Hematopoietic multipotent progenitor cell treated with erythropoietin and hydrocortisone succinate and interleukin-3 and kit ligand, for 8 days (in vitro differentiated cells): ENCODE measurements at regions not wholly inside any gene's neighbourhood (a gene's known extent, or its start where the extent isn't known, plus 50 kb on each side); places are given as distances from the start of the nearest gene placed in this dataset.
"Not testable (repeated sequence)": the region's sequence is repeated elsewhere in the genome, so short reads cannot be mapped to it uniquely, and the experiment has no call there.

Experiments
- DNase-seq: peaks from one replicate; pipeline ENCODE4 v3.0.0-alpha.2; 2015

DNA sequence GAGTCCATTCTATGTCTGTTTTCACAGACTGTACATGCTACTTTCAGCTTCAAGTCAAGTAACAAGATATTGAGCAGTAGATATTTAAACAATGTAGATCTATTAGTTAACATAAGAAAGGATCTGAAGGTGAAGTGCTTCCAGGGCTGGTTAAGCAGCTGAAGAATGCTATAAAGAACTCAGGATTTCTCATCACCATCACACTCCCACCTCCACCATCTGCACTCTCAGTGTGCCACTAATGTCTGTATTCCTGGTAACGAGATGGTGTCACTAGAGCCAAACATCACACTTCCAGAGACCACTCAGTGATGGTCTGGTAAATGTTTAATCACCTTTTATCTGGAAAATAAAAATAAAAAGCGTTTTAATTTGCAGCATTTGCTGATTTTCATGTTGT, 224.0 kb upstream of the FERD3L start:
- DNase-seq: no peak

DNA sequence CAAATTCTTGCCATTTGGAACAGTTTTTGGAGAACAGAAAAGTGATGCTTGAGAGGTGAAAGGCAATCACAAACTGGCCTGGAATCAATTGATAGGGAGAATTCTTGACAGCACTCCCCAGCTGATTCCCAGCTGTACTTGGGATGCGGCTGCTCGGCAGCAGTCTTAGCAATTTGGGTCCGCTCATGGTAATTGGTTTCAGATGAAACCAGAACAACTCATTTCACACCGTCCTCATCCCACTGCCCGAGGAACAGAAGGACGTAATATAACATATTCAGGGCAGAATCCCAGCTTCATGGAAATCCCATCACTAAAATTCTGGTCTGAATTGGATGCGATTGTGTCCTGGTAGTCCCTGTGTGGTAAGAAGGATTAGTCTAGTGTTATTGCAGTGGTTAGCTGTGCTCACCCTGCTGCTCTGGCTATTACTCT, 223.3 kb upstream of the FERD3L start:
- DNase-seq: no peak

DNA sequence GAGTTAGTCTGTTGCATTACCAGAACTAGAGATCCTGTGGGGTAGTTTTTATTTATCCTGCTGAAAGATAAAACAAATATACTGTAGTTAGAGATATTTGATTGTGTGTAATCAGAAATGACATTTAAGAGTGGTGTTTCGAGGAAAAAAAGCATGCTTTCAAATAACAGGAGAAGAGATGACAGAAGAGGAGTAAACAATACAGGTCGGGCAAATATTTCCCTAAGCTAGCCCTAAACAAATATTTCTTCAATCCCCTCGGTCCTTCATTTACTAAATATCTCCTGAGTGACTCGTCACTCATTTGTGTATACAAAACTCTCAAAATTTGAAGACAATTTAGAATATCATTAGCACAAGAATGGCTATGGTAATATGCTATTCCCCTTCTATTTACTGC, 219.7 kb upstream of the FERD3L start:
- no peak for DNase-seq

DNA sequence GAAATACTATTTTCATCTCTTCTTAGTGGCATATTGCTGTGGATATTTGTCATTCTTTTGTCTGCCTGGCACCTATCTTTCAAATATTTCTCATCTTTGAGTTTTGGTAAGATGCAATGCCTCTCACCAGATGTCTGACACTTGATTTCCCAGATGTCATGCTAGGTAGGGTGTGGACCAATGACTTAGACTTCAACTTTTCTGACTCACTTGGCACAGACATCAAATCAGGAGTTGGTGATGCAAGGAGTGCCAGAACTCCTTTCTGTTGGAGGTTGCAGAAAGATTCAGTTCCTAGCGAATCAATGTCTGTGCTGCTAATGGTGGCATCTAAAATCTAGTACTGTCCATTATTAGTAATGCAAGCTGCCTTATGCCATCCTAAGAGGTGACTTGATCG, 216.9 kb upstream of the FERD3L start:
- no peak for DNase-seq

DNA sequence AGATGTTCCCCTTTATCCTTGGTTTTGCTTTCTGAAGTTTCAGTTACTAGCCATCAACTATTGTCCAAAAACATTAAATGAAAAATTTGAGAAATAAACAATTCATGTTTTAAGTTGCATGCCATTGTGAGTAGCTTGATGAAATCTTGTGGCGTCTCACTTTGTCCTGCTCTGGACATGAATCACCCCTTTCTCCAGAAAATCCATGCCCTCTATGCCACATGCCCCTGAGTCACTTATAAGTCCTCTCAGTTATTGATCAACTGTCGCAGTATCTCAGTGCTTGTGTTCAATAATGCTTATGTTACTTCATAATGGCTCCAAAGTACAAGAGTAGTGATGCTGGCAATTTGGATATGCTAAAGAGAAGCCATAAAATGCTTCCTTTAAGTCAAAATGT, 208.0 kb upstream of the FERD3L start:
- DNase-seq: no peak

DNA sequence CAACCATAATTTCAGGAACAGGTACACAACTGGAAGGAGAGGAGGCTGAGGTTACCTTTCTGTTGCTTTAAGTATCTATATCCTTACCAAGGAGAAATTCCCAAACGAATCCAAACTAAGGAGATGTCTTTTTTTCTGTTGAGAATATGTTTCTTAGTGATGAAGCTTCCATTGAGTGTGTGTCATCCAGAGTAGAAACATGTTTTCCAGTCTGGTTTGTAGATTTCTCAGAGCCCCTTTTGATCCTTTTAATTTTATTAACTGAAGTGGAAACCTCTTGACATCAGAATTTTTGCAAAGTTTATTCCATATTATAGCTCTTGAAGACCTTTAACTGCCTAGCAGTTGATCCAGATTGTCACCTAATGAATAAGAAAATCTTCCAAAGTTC, 207.1 kb upstream of the FERD3L start:
- DNase-seq: no peak

DNA sequence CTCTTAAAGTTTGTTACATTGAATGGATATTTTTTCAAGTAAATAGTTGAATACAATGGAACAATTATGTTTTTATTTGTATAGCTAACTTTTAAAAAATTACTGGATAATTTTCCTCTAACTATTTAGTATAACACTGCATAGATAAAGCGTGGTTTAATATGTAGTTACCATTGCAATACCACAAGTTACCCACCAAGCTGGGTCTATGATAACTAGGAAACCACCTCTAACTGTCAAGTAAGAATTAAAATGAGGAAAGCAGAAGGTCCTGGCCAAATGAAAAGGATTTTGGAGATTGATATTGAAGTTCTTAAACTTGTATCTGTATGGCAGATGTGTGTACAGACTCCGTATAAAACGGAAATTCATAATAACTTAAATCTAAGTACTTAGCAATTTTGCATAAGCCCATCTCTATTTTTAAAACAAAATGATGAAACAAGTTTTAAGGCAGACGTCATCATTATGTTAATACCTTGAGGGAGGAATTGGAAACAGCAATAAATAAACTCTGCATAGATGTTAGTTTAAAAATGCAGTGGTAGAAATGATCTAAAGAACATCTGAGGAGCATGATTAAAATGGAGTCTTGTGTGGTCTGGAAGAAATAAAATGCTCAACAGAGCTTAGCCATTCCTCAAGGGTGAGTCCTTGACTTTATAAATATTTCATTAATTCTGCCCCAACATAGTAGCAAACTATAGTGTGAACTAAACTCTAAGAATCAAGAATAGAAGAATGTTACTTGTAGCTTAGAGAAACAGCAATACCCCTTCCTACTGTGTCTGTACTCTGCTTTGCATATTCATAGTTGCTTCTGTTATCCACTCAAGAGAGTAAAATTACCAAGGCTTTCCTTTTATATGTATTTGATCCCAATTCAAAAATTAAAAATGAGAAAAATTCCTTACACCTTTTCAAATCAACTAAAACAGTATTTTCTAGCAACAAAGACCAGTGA, 206.4 kb upstream of the FERD3L start:
- no peak for DNase-seq

DNA sequence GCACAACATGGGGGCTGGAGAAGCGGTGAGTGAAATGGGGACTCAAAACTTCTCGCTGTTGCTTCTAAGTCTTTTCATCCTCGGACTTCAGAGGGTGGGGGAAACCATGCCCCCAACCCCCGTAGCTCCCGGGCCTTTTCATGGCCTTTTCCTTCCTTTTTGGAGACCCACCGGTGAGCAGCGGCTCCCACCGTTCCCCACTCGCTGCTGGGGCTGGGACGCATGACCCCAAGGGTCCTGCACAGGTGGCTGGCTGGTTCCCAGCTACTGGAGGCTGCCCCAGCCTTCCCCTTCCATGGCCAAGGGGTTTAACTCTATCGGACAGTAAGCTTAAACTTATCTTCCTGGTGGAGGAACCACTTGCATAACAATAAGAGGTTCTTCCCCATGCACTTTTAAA, 194.3 kb upstream of the FERD3L start:
- DNase-seq: no peak

DNA sequence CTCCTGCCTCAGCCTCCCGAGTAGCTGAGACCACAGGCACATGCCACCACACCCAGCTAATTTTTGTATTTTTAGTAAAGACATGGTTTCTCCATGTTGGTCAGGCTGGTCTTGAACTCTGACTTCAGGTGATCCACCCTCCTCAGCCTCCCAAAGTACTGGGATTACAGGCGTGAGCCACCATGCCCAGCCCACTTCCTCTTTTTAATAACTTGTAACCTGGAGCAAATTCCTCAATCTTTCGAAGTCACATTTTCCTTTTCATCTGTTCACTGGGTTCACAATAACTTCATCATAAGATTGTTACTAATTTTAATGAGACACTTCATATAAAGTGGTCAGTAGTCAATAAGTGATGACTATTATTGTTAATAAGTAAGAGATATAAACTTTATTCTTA, 193.3 kb upstream of the FERD3L start:
- not testable (repeated sequence) for DNase-seq

DNA sequence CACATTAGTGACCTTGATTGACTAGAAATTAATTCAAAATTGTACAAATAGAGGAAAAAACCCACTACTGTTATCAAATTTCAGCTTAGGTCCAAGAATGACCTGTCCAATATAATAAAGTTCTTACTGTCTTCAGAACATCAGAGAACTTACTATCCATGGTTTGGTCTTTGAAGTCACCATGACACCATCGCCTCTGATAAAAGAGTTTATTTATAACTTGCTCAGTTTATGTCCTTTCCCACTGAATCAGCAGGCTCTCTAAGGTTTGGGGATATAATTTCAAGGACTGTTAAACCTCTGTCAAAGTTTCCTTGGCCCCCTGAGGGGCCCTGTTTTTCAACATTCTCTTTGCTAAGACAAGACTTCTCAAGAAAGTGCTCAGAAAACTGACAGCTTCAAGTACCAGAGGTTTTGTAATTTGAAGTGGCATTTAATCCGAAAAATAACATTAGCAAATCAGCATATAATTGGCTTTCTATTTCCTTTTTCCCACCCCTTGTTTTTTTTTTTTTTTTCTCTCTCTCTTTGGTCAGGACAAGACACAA, 191.7 kb upstream of the FERD3L start:
- DNase-seq: no peak

DNA sequence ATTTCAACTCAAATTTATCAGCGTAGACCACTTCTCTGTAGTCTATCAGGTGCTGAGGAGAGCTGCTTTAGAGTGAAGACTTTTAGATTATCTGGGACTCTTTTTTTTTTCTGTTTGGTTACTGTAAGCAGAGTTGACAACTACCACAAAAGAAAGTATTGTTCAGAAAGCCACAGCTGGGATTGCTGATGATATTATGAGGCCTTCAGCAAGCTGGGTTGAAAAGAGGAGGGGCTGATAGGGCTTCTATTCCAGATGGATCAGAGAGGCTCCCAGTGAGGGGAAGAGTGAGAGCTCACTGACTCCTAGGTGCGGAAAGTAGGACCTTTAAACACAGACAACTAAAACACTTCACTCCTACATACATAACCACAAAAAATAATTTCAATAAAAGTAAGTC, 188.5 kb upstream of the FERD3L start:
- DNase-seq: no peak

DNA sequence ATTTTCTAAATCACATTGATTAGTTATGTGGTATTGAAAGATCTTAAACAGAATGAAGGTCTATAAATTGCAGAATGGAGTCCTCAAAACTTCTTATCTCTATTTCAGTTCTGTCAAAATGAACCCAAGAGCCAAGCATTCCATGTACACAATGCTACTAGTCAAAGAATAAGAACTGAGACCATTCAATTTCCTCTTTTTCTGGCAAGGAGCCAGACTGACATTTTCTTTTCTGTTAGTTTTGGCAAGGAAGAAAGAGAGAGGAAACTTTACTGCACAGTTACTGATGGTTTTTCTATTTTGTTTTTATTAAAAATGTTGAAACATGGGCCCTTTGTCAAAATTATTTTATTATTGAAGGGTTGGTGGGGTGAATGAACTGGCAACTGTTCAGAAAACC, 181.8 kb upstream of the FERD3L start:
- no peak for DNase-seq

DNA sequence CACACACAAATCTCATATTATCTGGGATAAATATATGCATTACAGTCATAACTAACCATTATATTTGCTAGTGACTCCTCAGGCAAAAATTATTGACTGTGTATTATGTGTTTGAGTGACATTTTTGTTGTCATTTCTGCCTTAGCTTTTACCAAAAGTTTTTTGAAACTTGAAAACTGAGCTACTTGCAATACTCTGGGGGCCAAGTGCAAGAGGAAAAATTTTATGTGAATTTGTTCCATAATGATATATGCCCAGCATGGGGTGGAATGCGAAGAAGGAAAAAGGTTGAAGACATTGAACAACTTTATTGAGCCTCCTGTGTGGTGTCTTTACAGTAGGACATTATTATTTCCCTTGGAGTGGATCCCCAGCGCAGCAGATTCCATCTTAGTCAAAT, 176.8 kb upstream of the FERD3L start:
- DNase-seq: no peak

DNA sequence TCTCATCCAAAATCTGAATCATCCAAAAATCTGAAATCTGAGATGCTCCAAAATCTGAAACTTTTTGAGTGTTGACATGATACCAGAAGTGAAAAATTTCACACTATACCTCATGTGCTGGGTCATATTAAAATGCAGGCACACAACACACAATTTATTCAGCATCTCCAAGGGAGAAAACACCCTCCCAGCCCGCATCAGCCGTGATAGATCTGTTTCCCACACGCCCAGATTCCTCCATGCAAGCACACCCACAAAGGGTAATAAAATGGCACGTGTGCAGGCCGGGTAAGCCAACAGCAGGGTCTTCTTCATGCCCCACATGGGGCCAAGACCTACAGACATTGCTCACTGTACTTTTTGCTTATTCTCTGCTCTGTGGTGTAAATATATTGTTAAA, 173.1 kb upstream of the FERD3L start:
- no peak for DNase-seq

DNA sequence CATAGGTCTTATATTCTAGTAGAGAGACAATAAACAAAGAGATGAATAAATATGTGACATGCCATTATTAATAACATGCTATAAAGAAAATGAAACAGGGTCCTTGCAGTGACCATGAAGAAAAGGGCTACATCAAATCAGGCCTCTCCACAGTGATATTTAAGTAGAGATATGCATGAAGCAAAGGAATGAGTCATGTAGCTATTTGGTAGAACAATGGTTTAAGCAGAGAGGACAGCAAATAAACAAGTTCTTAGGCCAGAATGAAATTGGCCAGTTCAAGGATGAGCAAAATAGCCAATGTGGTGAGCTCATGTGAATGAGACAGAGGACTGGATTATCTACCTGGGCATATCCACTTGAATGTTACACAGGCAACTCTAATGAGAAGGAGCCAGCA, 172.2 kb upstream of the FERD3L start:
- no peak for DNase-seq

DNA sequence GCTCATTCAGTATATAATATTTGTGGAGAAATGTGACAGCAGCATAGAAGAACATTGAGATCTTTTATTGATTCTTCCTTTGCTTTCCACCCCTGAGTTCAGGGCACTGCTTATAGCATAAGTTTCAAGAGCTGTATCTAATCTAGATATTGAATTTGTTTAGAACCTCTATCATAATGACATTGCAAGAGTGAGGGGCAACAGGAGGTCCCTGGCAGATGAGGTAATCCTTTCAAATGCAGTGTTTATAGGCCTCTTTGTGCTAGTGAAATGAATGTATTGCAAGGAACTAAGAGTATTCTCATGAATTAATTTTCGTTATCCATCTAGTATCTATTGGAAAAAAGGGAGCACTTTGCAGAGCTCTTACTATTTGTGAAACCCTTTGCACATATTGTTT, 167.2 kb upstream of the FERD3L start:
- DNase-seq: no peak

DNA sequence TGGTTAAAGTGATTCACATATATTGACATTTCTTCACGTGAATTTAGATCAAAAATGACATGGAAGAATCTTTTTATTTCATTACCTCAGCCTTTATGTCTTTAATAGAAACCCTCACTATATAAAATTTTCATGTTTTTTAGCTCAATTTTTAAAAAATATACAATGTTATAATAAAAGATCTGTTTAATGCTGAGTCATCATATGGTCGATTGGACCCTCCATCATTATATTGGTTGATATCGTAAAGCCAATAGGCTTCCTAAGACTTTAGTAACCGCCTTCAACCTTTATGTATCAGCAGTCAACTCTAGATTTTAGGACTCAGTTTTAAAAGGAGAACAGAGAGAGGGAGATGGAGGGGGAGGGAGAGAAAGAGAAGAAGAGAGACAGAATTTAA, 162.3 kb upstream of the FERD3L start:
- no peak for DNase-seq

DNA sequence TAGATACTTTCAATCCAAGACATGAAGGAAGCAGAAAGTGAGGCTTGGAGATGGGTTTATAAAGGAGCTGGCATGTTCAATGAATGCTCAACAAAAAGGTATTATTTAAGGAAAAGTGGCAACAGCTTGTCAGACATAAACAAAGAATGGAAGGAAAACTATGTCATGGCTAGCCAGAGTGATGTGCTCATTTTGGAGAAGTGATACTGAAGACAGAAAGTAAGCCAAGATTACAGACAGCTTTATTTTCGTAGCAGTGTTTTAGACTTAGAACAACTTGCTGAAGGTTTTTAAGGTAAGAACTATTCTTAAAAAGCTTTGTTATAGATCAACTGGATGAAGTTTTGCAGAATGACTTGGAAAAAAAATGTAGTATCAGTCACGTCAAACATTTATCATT, 160.5 kb upstream of the FERD3L start:
- DNase-seq: no peak

DNA sequence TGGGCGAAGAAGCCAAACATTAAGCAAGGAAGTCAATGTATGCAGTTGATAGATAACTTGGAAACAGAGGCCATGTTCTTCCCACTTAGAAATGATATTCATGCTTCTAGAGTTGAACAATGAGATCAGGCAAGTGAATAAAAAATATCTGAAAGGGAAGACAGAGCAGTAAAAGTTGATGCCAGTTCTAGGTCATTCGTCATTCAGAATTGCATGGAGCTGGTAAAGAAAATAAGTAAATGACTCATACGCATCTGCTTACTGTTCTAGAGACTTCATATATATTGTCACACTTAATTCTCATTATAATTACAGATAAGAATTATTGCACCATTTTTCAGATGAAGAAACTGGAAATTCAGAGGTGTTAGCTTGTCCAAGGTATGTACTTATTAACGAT, 158.9 kb upstream of the FERD3L start:
- no peak for DNase-seq

DNA sequence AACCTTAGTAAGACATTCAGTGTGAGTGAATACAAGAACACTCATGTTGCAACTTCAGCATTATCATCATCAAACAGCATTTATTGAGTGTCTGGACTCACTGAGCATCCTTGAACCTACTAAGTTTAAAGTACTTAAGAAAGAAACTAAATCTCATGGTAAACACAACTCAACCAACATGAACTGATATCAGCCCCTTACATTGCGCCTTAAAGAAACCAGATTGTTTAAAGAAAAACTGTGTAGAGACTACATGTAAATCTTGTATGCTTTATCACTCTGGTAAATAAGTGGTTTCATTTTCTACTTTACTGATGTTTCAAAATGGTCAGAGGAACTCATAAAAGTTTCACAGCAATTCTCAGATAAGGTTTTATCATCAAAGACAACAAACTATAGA, 157.5 kb upstream of the FERD3L start:
- DNase-seq: no peak

DNA sequence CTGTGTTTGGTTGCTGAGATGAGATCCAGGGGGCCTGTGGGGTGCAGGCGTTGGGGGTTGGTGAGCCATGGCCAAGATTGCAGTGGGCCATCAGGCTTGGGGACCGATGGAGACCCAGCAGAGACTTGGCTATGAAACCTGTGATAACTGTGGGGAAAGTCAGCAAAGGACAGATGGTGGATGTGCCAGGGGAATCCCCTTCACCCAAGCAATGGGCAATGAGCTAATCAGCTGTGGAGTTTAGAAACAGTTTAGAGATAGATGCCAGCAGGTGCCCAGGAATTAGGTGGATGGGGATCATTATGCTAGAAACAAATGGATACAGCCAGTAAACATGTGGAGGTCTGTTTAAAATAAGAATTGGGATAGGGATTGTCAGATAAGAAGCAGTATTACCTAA, 151.4 kb upstream of the FERD3L start:
- no peak for DNase-seq

DNA sequence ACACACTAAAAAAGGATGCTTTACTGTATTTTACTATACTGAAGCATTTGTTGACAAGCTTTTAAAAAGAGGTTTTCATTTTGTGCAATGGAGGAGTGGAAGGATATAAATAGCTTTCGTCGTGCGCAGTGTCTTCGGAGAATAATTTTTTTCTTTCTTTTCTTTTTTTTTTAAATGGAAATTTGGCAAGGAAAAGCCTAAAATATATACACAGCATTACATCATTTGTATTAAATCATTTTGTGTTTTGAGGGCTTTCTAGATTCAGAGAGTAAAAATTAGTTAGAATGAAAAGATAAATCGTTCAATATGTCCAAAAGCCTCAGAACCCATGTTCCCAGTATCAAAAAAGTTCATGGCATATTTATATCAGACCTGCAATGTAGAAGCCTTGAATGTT, 150.2 kb upstream of the FERD3L start:
- no peak for DNase-seq

DNA sequence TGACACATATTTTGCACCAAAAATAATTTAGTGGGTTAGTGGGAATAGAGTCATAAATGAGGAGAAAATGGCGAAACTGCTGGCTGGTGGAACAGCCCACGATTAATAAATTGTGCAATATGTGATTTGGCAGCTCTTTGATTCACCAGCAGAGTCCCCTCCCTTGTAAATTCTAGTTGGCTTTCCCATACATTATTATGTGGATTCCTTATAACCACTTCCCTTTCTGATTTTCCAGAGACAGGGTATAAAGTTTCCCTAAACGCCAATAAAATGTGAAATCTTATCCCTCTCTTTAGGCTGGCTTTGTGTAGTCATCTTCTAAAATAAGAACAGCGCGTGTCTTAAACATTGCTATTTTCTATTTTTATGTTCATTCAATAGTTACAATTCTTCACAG, 149.4 kb upstream of the FERD3L start:
- DNase-seq: no peak

DNA sequence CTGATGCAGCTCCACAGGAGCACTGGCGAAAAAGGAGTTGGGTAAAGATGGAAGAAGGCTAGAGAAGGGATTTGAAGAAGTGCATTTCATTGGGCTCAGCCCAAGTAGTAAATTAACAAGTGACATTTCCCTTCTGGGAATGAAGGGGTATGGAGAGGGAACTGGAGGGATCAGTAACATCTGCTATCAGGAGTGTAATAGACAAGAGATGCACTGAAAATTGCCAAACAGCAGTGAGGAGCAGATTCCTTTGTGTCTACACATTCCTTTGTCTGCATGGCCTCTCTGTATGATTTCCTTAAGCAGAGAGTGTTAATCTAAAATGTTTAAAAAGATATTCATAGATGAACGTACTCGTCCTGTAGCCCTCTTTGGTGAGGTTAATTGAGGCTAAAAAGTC, 148.2 kb upstream of the FERD3L start:
- DNase-seq: no peak

DNA sequence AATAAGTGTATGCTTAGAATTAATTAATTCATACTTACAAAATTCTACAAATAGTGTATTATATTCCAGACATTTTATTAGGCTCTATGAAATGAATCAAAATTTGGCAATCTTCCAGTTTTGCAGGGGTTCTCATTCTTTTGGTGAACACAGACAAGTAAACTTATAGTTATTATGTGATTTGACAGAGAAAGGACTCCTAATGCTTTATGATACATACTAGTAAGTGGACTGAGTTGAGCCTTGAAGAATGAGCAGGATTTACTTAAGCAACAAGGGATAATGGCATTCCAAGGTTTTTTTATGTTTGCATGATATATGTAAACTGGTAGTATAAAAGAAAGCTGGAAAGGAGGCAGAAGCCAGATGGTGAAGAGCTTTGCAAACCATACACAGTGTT, 145.7 kb upstream of the FERD3L start:
- no peak for DNase-seq
